ENCODE measurements at regions not wholly inside any gene's neighbourhood (a gene's known extent, or its start where the extent isn't known, plus 50 kb on each side); places are given as distances from the start of the nearest gene placed in this dataset.

- no peaks in the 10 kb centered on the region for H4K20me1 ChIP-seq (ENCODE audit: insufficient read depth, poor library complexity, severe bottlenecking)
- no peaks in the 10 kb centered on the region for H3K4me1 ChIP-seq (ENCODE audit: insufficient read depth)
- no peaks in the 10 kb centered on the region for H3K9me2 ChIP-seq (replicated peaks; ENCODE audit: insufficient read depth)
- H3K4me3 ChIP-seq, result no peak overlapping the region
- H3K27ac ChIP-seq, result no peak overlapping the region
- no peaks in the 10 kb centered on the region for H3K9me3 ChIP-seq (ENCODE audit: low read depth)
- DNase-seq (ENCODE audit: low spot score), result no peak
- H3K79me2 ChIP-seq, result no peaks in the 10 kb centered on the region
- H3K27me3 ChIP-seq, result no peaks in the 10 kb centered on the region
- no peak for TF ChIP-seq EZH2 (IDR thresholded peaks at IDR 0.05; ENCODE audit: borderline replicate concordance)
- TF ChIP-seq CTCF (IDR thresholded peaks at IDR 0.05; ENCODE audit: poor library complexity), result no peak
- TF ChIP-seq EZH2phosphoT487 (IDR thresholded peaks at IDR 0.05; ENCODE audit: low read depth, severe bottlenecking, unreplicated experiment), result no peak
- no peak overlapping the region for H3K4me2 ChIP-seq
- 95% methylated on average over 16 of the region's 16 CpGs for WGBS (ENCODE audit: low lambda C conversion rate, missing lambda C conversion rate)
- no peak overlapping the region for H2AFZ ChIP-seq
- H3K36me3 ChIP-seq (replicated peaks; ENCODE audit: insufficient read depth, low read depth), result no peaks in the 10 kb centered on the region
Measured at GRCh38 chr21:41076064-41076463, 91.9 kb upstream of the BACE2 start.

DNA sequence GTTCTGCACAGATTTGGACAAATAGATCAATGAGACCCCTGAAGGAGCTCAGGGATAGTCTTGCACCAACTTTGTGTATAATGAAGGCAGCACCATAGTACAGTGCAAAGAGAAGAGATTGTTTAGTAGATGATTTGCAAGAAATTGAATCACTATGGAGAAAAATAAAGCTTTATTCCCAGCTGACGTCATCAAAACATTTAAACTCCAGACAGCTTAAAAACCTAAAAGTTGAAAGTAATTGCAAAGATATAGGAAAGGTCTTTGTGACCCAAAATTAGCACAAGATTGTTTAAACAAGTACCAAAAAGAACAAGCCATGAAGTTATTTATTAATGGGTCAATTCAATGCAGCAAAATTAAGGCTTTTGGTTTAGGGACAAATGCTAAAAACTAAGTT lies 88.8 kb upstream of the BACE2 start:
- Histone ChIP-seq H3K4me2 (no peak overlapping the region), H3K9me3 (ENCODE audit: low read depth) (no peaks in the 10 kb centered on the region), H3K79me2 (no peaks in the 10 kb centered on the region), H3K27me3 (no peaks in the 10 kb centered on the region), H2AFZ (no peak overlapping the region), H3K4me3 (no peak overlapping the region), H3K9me2 (replicated peaks; ENCODE audit: insufficient read depth) (no peaks in the 10 kb centered on the region), H3K36me3 (replicated peaks; ENCODE audit: insufficient read depth, low read depth) (no peaks in the 10 kb centered on the region), H3K27ac (no peak overlapping the region), H4K20me1 (ENCODE audit: insufficient read depth, poor library complexity, severe bottlenecking) (no peaks in the 10 kb centered on the region), H3K4me1 (ENCODE audit: insufficient read depth) (no peaks in the 10 kb centered on the region)
- 97% methylated on average over 1 of the region's 1 CpG for WGBS (ENCODE audit: low lambda C conversion rate, missing lambda C conversion rate)
- TF ChIP-seq CTCF (IDR thresholded peaks at IDR 0.05; ENCODE audit: poor library complexity) (no peak), EZH2phosphoT487 (IDR thresholded peaks at IDR 0.05; ENCODE audit: low read depth, severe bottlenecking, unreplicated experiment) (no peak), EZH2 (IDR thresholded peaks at IDR 0.05; ENCODE audit: borderline replicate concordance) (no peak)
- DNase-seq (ENCODE audit: low spot score), result no peak

DNA sequence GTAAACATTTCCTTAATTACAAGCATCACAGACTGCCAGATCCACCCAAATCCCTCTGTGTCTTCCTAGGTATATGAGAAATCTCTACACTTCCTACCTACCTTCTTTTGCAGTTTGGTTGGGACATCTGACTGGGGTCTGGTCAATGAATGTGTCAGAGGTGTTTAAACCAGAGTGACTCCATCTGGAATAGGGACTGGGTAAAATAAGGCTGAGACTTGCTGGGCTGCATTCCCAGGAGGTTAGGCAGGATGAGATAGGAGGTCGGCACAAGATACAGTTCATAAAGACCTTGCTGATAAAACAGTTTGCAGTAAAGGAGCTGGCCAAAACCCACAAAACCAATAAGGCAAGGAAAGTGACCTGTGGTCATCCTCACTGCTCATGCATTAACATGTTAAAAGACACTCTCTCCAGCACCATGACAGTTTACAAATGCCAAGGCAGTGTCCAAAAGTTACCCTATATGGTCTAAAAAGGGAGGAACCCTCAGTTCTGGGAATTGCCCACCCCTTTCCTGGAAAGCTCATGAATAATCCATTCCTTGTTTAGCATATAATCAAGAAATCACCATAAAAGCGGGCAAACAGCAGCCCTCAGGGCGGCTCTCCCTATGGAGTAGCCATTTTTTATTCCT lies 87.4 kb upstream of the BACE2 start:
- H2AFZ ChIP-seq, result no peak overlapping the region
- no peak for TF ChIP-seq EZH2 (IDR thresholded peaks at IDR 0.05; ENCODE audit: borderline replicate concordance)
- TF ChIP-seq CTCF (IDR thresholded peaks at IDR 0.05; ENCODE audit: poor library complexity), result no peak
- TF ChIP-seq EZH2phosphoT487 (IDR thresholded peaks at IDR 0.05; ENCODE audit: low read depth, severe bottlenecking, unreplicated experiment), result no peak
- H3K9me3 ChIP-seq (ENCODE audit: low read depth), result no peaks in the 10 kb centered on the region
- no peaks in the 10 kb centered on the region for H3K9me2 ChIP-seq (replicated peaks; ENCODE audit: insufficient read depth)
- no peaks in the 10 kb centered on the region for H4K20me1 ChIP-seq (ENCODE audit: insufficient read depth, poor library complexity, severe bottlenecking)
- WGBS (ENCODE audit: low lambda C conversion rate, missing lambda C conversion rate), result 70% methylated on average over 3 of the region's 3 CpGs
- H3K4me2 ChIP-seq, result no peak overlapping the region
- no peaks in the 10 kb centered on the region for H3K79me2 ChIP-seq
- no peak overlapping the region for H3K27ac ChIP-seq
- H3K4me3 ChIP-seq, result no peak overlapping the region
- H3K4me1 ChIP-seq (ENCODE audit: insufficient read depth), result no peaks in the 10 kb centered on the region
- DNase-seq (ENCODE audit: low spot score), result no peak
- no peaks in the 10 kb centered on the region for H3K36me3 ChIP-seq (replicated peaks; ENCODE audit: insufficient read depth, low read depth)
- H3K27me3 ChIP-seq, result no peaks in the 10 kb centered on the region

All from hepatocyte (in vitro differentiated cells).